Endodermal cell (in vitro differentiated cells): ENCODE measurements at regions not wholly inside any gene's neighbourhood (a gene's known extent, or its start where the extent isn't known, plus 50 kb on each side); places are given as distances from the start of the nearest gene placed in this dataset.

Experiments used
- DNase-seq: peaks from one replicate; pipeline ENCODE4 v3.0.0-alpha.2; 2017
- H3K27ac ChIP-seq: 2 replicates; pipeline ENCODE4 v1.5.1; 2013; ENCODE audit warnings: mild to moderate bottlenecking, low read depth, low read length, moderate library complexity
- H3K27me3 ChIP-seq: 2 replicates; pipeline ENCODE4 v1.6.1; 2013; ENCODE audit warnings: mild to moderate bottlenecking, low read length, moderate library complexity; ENCODE audit not compliant: insufficient read depth, control insufficient read depth, poor library complexity, severe bottlenecking
- H3K36me3 ChIP-seq: 2 replicates; pipeline ENCODE4 v1.7.0; 2013; ENCODE audit warnings: mild to moderate bottlenecking, low read length, moderate library complexity; ENCODE audit not compliant: control insufficient read depth, insufficient read depth
- H3K4me1 ChIP-seq: one replicate; pipeline ENCODE4 v1.7.0; 2013; ENCODE audit warnings: low read length; ENCODE audit not compliant: control insufficient read depth, insufficient read depth
- H3K4me3 ChIP-seq: 2 replicates; pipeline ENCODE4 v1.5.1; 2013; ENCODE audit warnings: mild to moderate bottlenecking, low read length, moderate library complexity
- H3K9ac ChIP-seq: 2 replicates; pipeline ENCODE4 v1.6.1; 2013; ENCODE audit warnings: mild to moderate bottlenecking, low read length, moderate library complexity; ENCODE audit not compliant: poor library complexity, severe bottlenecking; ENCODE audit errors: extremely low read depth
- H3K9me3 ChIP-seq: 2 replicates; pipeline ENCODE4 v1.6.1; 2013; ENCODE audit warnings: mild to moderate bottlenecking, low read length, moderate library complexity; ENCODE audit not compliant: control insufficient read depth
- H3K27ac Mint-ChIP-seq: 2 replicates; pipeline ENCODE4 v1.8.0; 2020; ENCODE audit warnings: mixed read lengths
- H3K27me3 Mint-ChIP-seq: 2 replicates; pipeline ENCODE4 v1.8.0; 2021; ENCODE audit warnings: mild to moderate bottlenecking, mixed read lengths; ENCODE audit not compliant: insufficient read depth
- H3K36me3 Mint-ChIP-seq: 2 replicates; pipeline ENCODE4 v1.8.0; 2020; ENCODE audit warnings: low read depth, mixed read lengths
- H3K4me1 Mint-ChIP-seq: 2 replicates; pipeline ENCODE4 v1.8.0; 2020; ENCODE audit warnings: mixed read lengths
- H3K4me3 Mint-ChIP-seq: 2 replicates; pipeline ENCODE4 v1.8.0; 2020; ENCODE audit warnings: mild to moderate bottlenecking, moderate library complexity, mixed read lengths
- H3K9me3 Mint-ChIP-seq: 2 replicates; pipeline ENCODE4 v1.8.0; 2020; ENCODE audit warnings: mild to moderate bottlenecking, mixed read lengths
- CTCF ChIP-seq: fragments of 200-600 bp; sonication (generic); conservative IDR thresholded peaks from 2 replicates; pipeline ENCODE4 v1.5.0; 2021; ENCODE audit warnings: antibody characterized with exemption, mild to moderate bottlenecking
- WGBS, 2 experiments: methylation state at CpG; one replicate each; pipeline versions ENCODE4 v1.1.5 to v1.1.7; 2013; ENCODE audit warnings: missing lambda C conversion rate in 2 of 2, mixed read lengths in 1 of 2; ENCODE audit not compliant: insufficient coverage in 1 of 2, insufficient read length in 1 of 2; 5-methylcytosine and 5-hydroxymethylcytosine counted together

GRCh38 chr17:34118564-34118963, 136.5 kb upstream of the CCL2 start:
- Mint-ChIP-seq H3K27ac (no peak overlapping the region), H3K9me3 (no peaks in the 10 kb centered on the region), H3K4me1 (peaks cover 3% of the 10 kb centered on the region), H3K27me3 (peaks cover 2% of the 10 kb centered on the region), H3K36me3 (no peaks in the 10 kb centered on the region), H3K4me3 (no peak overlapping the region)
- DNase-seq: peak; percentile 38
- Histone ChIP-seq H3K27me3 (no peaks in the 10 kb centered on the region), H3K36me3 (no peaks in the 10 kb centered on the region), H3K4me1 (peaks cover 3% of the 10 kb centered on the region), H3K4me3 (no peak overlapping the region), H3K9ac (no peak overlapping the region), H3K27ac (no peak overlapping the region), H3K9me3 (no peaks in the 10 kb centered on the region)
- TF ChIP-seq CTCF: no peak
- WGBS, 2 experiments: 84 to 95% methylated on average over 3 of the region's 3 CpGs

GRCh38 chr17:34121311-34121710, 133.8 kb upstream of the CCL2 start:
- Mint-ChIP-seq H3K36me3 (no peaks in the 10 kb centered on the region), H3K27ac (no peak overlapping the region), H3K9me3 (no peaks in the 10 kb centered on the region), H3K4me3 (no peak overlapping the region), H3K27me3 (no peaks in the 10 kb centered on the region), H3K4me1 (peaks cover 3% of the 10 kb centered on the region)
- TF ChIP-seq CTCF: no peak
- Histone ChIP-seq H3K27ac (no peak overlapping the region), H3K27me3 (no peaks in the 10 kb centered on the region), H3K36me3 (no peaks in the 10 kb centered on the region), H3K4me3 (no peak overlapping the region), H3K9ac (no peak overlapping the region), H3K4me1 (peaks cover 3% of the 10 kb centered on the region), H3K9me3 (no peaks in the 10 kb centered on the region)
- WGBS, 2 experiments: 82 to 93% methylated on average over 3 to 4 of the region's 4 CpGs
- DNase-seq: no peak

GRCh38 chr17:34122515-34122914, 132.6 kb upstream of the CCL2 start:
- Histone ChIP-seq H3K27me3 (no peaks in the 10 kb centered on the region), H3K9ac (no peak overlapping the region), H3K36me3 (no peaks in the 10 kb centered on the region), H3K9me3 (no peaks in the 10 kb centered on the region), H3K27ac (no peak overlapping the region), H3K4me3 (no peak overlapping the region), H3K4me1 (peaks cover 3% of the 10 kb centered on the region)
- no peak overlapping the region for H3K27ac Mint-ChIP-seq
- TF ChIP-seq CTCF: no peak
- 97 to 100% methylated on average over 1 to 2 of the region's 2 CpGs for WGBS, 2 experiments
- H3K4me3 Mint-ChIP-seq: no peak overlapping the region
- no peaks in the 10 kb centered on the region for H3K36me3 Mint-ChIP-seq
- DNase-seq: no peak
- H3K9me3 Mint-ChIP-seq: no peaks in the 10 kb centered on the region
- no peaks in the 10 kb centered on the region for H3K27me3 Mint-ChIP-seq
- peaks cover 2% of the 10 kb centered on the region for H3K4me1 Mint-ChIP-seq
